ENCODE measurements at regions not wholly inside any gene's neighbourhood (a gene's known extent, or its start where the extent isn't known, plus 50 kb on each side); places are given as distances from the start of the nearest gene placed in this dataset.

DNA sequence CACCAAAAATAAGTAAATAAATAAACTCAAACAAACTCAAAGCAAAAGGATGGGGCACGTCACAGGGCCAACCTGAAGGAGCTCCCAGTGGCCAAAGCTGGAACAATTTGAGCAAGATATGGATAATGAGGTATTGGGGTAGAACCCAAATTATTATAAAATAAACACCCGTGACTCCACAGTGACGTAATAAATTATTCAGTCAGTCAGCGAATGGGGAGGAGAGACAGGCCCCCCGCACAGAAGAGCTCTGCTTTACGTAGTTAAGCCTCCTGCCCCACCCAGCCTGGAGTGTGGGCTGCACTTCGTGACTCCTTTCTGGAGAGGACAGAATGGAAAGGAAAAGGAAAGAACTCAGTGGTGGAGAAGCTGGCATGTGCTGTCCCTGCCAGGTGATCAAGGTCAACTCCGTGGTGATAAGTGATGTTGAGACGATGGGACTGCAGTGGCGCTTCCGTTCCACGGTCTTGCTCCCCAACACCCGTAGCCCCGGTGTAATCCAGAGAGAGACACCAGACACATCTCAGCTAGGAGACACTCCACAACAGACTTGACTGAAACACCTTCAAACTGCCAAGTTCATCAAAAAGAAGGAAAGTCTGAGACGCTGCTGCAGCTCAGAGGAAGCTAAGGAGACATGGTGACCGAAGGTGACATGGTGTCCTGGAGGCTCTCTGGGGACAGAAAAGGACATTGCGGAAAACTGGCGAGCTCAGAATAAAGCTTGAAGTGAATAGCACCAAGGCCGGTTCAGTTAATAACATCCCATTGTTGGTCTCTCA is 83.3 kb upstream of the COL5A1 start:
- TF ChIP-seq CTCF (conservative IDR thresholded peaks at IDR 0.05; ENCODE audit: low read depth, low read length) (no peak), RAD21 (IDR thresholded peaks at IDR 0.05; ENCODE audit: low read length) (no peak), RFX5 (IDR thresholded peaks at IDR 0.05; ENCODE audit: low read depth, low read length) (no peak), BHLHE40 (IDR thresholded peaks at IDR 0.05; ENCODE audit: low read depth, low read length) (no peak), POLR2A (IDR thresholded peaks at IDR 0.05; ENCODE audit: low read depth, low read length) (no peak)

Data from IMR-90 (cell line).